ENCODE measurements at regions not wholly inside any gene's neighbourhood (a gene's known extent, or its start where the extent isn't known, plus 50 kb on each side); places are given as distances from the start of the nearest gene placed in this dataset.
"Not testable (repeated sequence)": the region's sequence is repeated elsewhere in the genome, so short reads cannot be mapped to it uniquely, and the experiment has no call there.

GRCh38 chr5:90054612-90055011 lies 354.9 kb downstream of the CETN3 start:
- TF ChIP-seq CTCF (IDR thresholded peaks at IDR 0.05) = no peak
- H3K4me1 ChIP-seq = no peaks in the 10 kb centered on the region
- intact Hi-C loops (cut with DNase I) = no loop called here

GRCh38 chr5:90051756-90052155 lies 357.8 kb downstream of the CETN3 start:
- intact Hi-C loops (cut with DNase I) = no loop called here
- no peak for DNase-seq
- no peaks in the 10 kb centered on the region for H3K9me3 ChIP-seq
- H3K27me3 ChIP-seq = no peaks in the 10 kb centered on the region
- no peak overlapping the region for H3K27ac ChIP-seq
- TF ChIP-seq CTCF (IDR thresholded peaks at IDR 0.05) = no peak
- no peak for ATAC-seq
- no peak overlapping the region for H3K4me3 ChIP-seq
- no peaks in the 10 kb centered on the region for H3K4me1 ChIP-seq
- H3K36me3 ChIP-seq = no peaks in the 10 kb centered on the region

More at GRCh38 chr5:90054612-90055011, 354.9 kb downstream of the CETN3 start:
- no peak overlapping the region for H3K27ac ChIP-seq
- H3K9me3 ChIP-seq = no peaks in the 10 kb centered on the region
- ATAC-seq (no peak), DNase-seq (no peak)
- H3K4me3 ChIP-seq = no peak overlapping the region
- H3K27me3 ChIP-seq = no peaks in the 10 kb centered on the region
- H3K36me3 ChIP-seq = no peaks in the 10 kb centered on the region

GRCh38 chr5:90050103-90050502 lies 359.5 kb downstream of the CETN3 start:
- Histone ChIP-seq H3K36me3 (no peaks in the 10 kb centered on the region), H3K27me3 (no peaks in the 10 kb centered on the region), H3K9me3 (no peaks in the 10 kb centered on the region), H3K27ac (no peak overlapping the region), H3K4me3 (no peak overlapping the region), H3K4me1 (no peaks in the 10 kb centered on the region)
- no peak for TF ChIP-seq CTCF (IDR thresholded peaks at IDR 0.05)
- no peak for ATAC-seq
- intact Hi-C loops (cut with DNase I) = no loop called here
- no peak for DNase-seq

GRCh38 chr5:90047113-90047512 lies 362.4 kb downstream of the CETN3 start:
- Histone ChIP-seq H3K9me3 (no peaks in the 10 kb centered on the region), H3K4me3 (no peak overlapping the region), H3K4me1 (no peaks in the 10 kb centered on the region), H3K27ac (no peak overlapping the region), H3K36me3 (no peaks in the 10 kb centered on the region), H3K27me3 (no peaks in the 10 kb centered on the region)
- TF ChIP-seq CTCF (IDR thresholded peaks at IDR 0.05) = no peak
- ATAC-seq = no peak
- intact Hi-C loops (cut with DNase I) = no loop called here
- no peak for DNase-seq

- ATAC-seq; H3K27me3 ChIP-seq; H3K27ac ChIP-seq; H3K4me3 ChIP-seq; DNase-seq; H3K9me3 ChIP-seq; intact Hi-C loops (cut with DNase I); H3K4me1 ChIP-seq; H3K36me3 ChIP-seq: not testable (repeated sequence)
Measured at GRCh38 chr5:90040082-90040481, 369.5 kb downstream of the CETN3 start.

- no peak overlapping the region for H3K4me3 ChIP-seq
Measured at GRCh38 chr5:90037646-90038045, 371.9 kb downstream of the CETN3 start.

More at GRCh38 chr5:90037646-90038045, 371.9 kb downstream of the CETN3 start:
- Histone ChIP-seq H3K36me3 (no peaks in the 10 kb centered on the region), H3K27ac (no peak overlapping the region), H3K4me1 (no peaks in the 10 kb centered on the region), H3K9me3 (peaks cover 4% of the 10 kb centered on the region), H3K27me3 (no peaks in the 10 kb centered on the region)
- no peak for ATAC-seq
- intact Hi-C loops (cut with DNase I) = no loop called here
- TF ChIP-seq CTCF (IDR thresholded peaks at IDR 0.05) = no peak
- DNase-seq = no peak
